Calu3 (cell line): ENCODE measurements at regions not wholly inside any gene's neighbourhood (a gene's known extent, or its start where the extent isn't known, plus 50 kb on each side); places are given as distances from the start of the nearest gene placed in this dataset.

Source experiments
- BruUV-seq: library from RNA; stranded (reverse); fragments of 400-500 nt; replicated peaks from 2 replicates; lab custom pipeline; 2021; lab: Mats Ljungman, UMichigan
- CTCF ChIA-PET: fragments of 300-600 bp; sonication (Branson Sonifier 250); formaldehyde crosslinking; loops from one replicate; lab custom pipeline; 2022; ENCODE audit warnings: antibody characterized with exemption; lab: Charles Lee
- DNase-seq: peaks from one replicate; pipeline ENCODE4 v3.0.0; 2022
- H3K27ac Mint-ChIP-seq: one replicate; pipeline ENCODE4 v1.8.0; 2022; ENCODE audit warnings: mixed read lengths; ENCODE audit not compliant: unreplicated experiment
- H3K27me3 Mint-ChIP-seq: one replicate; pipeline ENCODE4 v1.8.0; 2022; ENCODE audit warnings: mixed read lengths; ENCODE audit not compliant: unreplicated experiment
- H3K36me3 Mint-ChIP-seq: one replicate; pipeline ENCODE4 v1.8.0; 2022; ENCODE audit warnings: mild to moderate bottlenecking, moderate library complexity, mixed read lengths; ENCODE audit not compliant: insufficient read depth, unreplicated experiment
- H3K4me1 Mint-ChIP-seq: one replicate; pipeline ENCODE4 v1.8.0; 2022; ENCODE audit warnings: mild to moderate bottlenecking, low read depth, mixed read lengths; ENCODE audit not compliant: unreplicated experiment
- H3K4me3 Mint-ChIP-seq: one replicate; pipeline ENCODE4 v1.8.0; 2022; ENCODE audit warnings: mild to moderate bottlenecking, low read depth, moderate library complexity, mixed read lengths; ENCODE audit not compliant: unreplicated experiment
- H3K9me3 Mint-ChIP-seq: one replicate; pipeline ENCODE4 v1.8.0; 2022; ENCODE audit warnings: low read depth, mixed read lengths; ENCODE audit not compliant: unreplicated experiment
- CTCF ChIP-seq: fragments of 200-600 bp; IDR thresholded peaks from one replicate; pipeline ENCODE4 v1.8.0; 2022; ENCODE audit warnings: antibody characterized with exemption; ENCODE audit not compliant: unreplicated experiment
- intact Hi-C: fragments of 100-400 bp; cut with micrococcal nuclease; formaldehyde crosslinking; loops from one replicate; pipeline ENCODE4 v1.10.0; 2022; ENCODE audit not compliant: unreplicated experiment

- H3K36me3 Mint-ChIP-seq, result no peaks in the 10 kb centered on the region
- no peak for DNase-seq
- no peaks in the 10 kb centered on the region for H3K4me1 Mint-ChIP-seq
- no peak for TF ChIP-seq CTCF
- H3K9me3 Mint-ChIP-seq, result peaks cover 6% of the 10 kb centered on the region
- no peaks in the 10 kb centered on the region for H3K27me3 Mint-ChIP-seq
- no TSS peak for BruUV-seq
- no peak overlapping the region for H3K27ac Mint-ChIP-seq
- H3K4me3 Mint-ChIP-seq, result no peak overlapping the region
- intact Hi-C loops, result no loop called here
- CTCF ChIA-PET, result no interaction called here
Measured at GRCh38 chr6:23013776-23014175, 444.4 kb downstream of the HDGFL1 start.

- no peak for TF ChIP-seq CTCF
- CTCF ChIA-PET, result no interaction called here
- BruUV-seq, result no TSS peak
- no peaks in the 10 kb centered on the region for H3K27me3 Mint-ChIP-seq
- H3K27ac Mint-ChIP-seq, result no peak overlapping the region
- no peaks in the 10 kb centered on the region for H3K4me1 Mint-ChIP-seq
- H3K36me3 Mint-ChIP-seq, result no peaks in the 10 kb centered on the region
- DNase-seq, result no peak
- H3K4me3 Mint-ChIP-seq, result no peak overlapping the region
- H3K9me3 Mint-ChIP-seq, result peaks cover 6% of the 10 kb centered on the region
- intact Hi-C loops, result no loop called here
Measured at GRCh38 chr6:23016696-23017095, 447.3 kb downstream of the HDGFL1 start.

- DNase-seq, result no peak
- CTCF ChIA-PET, result no interaction called here
- no TSS peak for BruUV-seq
- Mint-ChIP-seq H3K9me3 (peaks cover 6% of the 10 kb centered on the region), H3K27me3 (no peaks in the 10 kb centered on the region), H3K36me3 (no peaks in the 10 kb centered on the region), H3K27ac (no peak overlapping the region), H3K4me3 (no peak overlapping the region), H3K4me1 (no peaks in the 10 kb centered on the region)
- TF ChIP-seq CTCF, result no peak
- intact Hi-C loops, result no loop called here
Measured at GRCh38 chr6:23021487-23021886, 452.1 kb downstream of the HDGFL1 start.

- no TSS peak for BruUV-seq
- intact Hi-C loops, result no loop called here
- Mint-ChIP-seq H3K36me3 (no peaks in the 10 kb centered on the region), H3K27ac (no peak overlapping the region), H3K4me3 (no peak overlapping the region), H3K27me3 (no peaks in the 10 kb centered on the region), H3K4me1 (no peaks in the 10 kb centered on the region), H3K9me3 (peaks cover 2% of the 10 kb centered on the region)
- TF ChIP-seq CTCF, result no peak
- CTCF ChIA-PET, result no interaction called here
- no peak for DNase-seq
Measured at GRCh38 chr6:23027281-23027680, 457.9 kb downstream of the HDGFL1 start.
